GM18499 (cell line): ENCODE measurements at regions not wholly inside any gene's neighbourhood (a gene's known extent, or its start where the extent isn't known, plus 50 kb on each side); places are given as distances from the start of the nearest gene placed in this dataset.
"Not testable (repeated sequence)": the region's sequence is repeated elsewhere in the genome, so short reads cannot be mapped to it uniquely, and the experiment has no call there.

Experiments used
- ATAC-seq: cut with Tn5 transposase; IDR thresholded peaks from one replicate; pipeline ENCODE4 v1.9.1; 2021; ENCODE audit warnings: moderate number of reproducible peaks; ENCODE audit not compliant: insufficient read depth, unreplicated experiment

- ATAC-seq, result no peak
These were observed 135.6 kb downstream of the NUFIP1 start for GRCh38 chr13:44853641-44854040.

DNA sequence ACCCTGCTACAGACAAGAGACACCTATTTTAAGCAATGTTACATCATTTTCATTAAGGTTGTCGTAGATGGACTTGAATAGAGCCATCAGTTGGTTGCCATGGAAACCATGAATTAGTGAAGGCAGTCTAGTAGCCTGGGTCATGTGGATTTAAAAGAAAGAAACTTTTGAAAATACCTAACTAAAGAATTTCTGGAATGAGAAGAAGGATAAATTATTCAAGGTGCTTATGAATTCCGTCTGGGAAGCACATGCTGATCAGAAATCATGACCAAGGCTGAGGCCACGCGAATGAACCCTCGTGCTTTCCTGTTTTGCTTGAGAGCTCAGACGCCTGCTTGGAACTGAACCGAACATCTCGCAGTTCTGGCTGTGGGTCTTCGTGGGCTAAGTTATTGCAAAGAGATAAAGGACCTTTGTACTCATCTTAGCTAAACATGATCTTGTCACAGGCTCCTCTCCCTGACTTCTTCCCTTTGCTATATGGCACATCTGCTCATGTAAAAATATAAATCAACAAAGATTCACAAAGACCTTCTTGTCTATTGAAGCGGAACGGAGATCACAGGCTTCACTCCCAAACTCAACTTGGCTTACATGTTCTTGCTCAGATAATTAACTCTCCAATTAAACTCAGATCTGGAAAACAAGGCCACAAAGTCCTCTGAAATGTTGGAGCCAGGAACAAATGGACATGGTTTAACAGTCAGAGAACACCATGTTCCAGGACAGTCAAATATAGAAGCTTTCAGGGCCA is 140.2 kb downstream of the NUFIP1 start:
- ATAC-seq, result no peak

- not testable (repeated sequence) for ATAC-seq
These were observed 143.8 kb downstream of the NUFIP1 start for GRCh38 chr13:44845281-44846058.

- ATAC-seq, result no peak
These were observed 144.5 kb downstream of the NUFIP1 start for GRCh38 chr13:44844786-44845185.

DNA sequence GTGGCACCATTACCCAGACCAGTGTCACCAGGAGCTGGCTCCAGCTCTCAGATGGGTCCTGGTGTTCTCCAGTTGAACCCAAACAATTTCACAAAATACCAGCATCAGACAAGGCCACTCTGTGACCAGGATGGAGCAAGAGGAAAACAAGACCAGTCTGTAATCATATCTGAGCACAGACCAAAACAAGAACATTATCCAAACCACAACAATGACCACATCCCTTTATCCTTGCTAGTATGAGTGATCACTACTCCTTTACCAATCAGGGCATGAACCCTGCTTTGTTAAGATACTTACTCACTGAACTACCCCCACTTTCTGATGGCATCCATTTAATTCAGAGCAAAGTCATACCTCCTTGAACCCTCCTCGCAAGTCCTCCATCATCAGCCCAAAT is 145.9 kb downstream of the NUFIP1 start:
- ATAC-seq, result no peak

GRCh38 chr13:44842158-44842557 is 147.1 kb downstream of the NUFIP1 start:
- ATAC-seq, result no peak

DNA sequence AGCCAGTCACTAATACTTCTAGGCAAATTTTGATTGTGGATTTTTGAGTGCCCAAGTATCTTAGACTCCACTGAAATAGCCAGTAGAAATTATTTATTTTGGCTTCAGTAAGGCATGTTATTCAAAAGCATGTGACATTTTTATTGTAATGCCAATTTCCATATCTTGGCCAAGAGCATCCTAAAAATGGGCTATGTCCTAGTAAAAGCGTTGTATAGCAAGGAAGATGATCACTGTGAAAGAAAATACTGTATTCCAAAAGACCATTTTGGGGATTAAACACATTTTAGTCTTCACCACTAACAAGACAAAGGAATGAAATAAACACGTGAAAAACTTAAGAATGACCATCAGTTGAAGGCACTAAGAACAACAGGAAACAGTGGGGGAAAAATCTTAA is 149.1 kb downstream of the NUFIP1 start:
- ATAC-seq, result no peak

- no peak for ATAC-seq
These were observed 152.0 kb downstream of the NUFIP1 start for GRCh38 chr13:44837250-44837649.

DNA sequence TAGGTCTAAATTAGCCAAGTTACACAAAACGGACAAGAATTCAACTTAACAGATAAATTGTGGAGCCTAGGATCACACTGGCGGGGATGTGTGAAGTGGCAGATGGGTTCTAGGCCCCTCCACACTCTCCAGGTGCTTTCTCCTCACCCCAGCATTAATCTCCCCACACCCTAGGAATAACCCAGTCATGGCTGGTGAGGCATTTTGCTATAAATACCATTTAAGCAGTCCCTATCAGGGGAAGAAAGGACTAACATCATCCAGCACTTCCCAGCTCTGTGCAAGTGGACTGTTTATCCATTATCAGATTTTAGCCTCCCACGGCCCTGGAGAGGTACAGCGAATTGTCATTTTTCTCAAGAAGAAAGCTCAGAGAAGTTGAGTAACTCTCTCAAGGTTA is 154.9 kb downstream of the NUFIP1 start:
- no peak for ATAC-seq

GRCh38 chr13:44833626-44834025 is 155.6 kb downstream of the NUFIP1 start:
- ATAC-seq, result no peak

- ATAC-seq, result no peak
These were observed 156.1 kb downstream of the NUFIP1 start for GRCh38 chr13:44833139-44833538.

DNA sequence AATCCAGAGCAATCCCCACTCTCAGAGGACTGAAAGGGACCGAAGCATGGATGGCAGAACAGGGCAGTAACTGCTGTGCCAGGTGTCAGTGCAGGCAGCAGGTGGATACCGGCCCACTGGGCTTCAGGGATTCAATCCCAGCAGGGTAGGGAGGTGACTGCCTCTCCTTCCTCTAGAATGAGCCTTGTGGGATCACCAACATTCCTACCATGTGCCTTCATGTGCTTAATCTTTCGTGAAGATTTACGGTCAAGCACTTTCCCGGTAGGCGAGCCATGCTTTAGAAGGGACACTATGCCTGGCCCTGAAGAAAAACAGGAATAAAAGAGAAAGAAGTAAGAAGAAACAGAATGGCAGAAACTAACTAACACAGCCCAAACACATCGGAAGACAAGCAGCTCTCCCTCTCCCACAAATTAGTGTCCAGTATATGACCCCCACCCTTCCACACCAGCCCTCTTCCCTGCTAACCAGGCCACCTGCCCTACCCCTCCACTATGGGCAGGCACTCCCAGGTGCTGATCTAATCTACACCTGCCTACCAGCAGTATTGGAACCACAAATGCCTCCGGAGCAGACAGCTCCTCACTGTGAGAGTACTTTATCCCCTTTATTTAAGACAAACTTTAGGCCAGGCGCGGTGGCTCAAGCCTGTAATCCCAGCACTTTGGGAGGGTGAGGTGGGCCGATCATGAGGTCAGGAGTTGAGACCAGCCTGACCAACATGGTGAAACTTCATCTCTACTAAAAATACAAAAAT is 162.5 kb downstream of the NUFIP1 start:
- ATAC-seq, result no peak

DNA sequence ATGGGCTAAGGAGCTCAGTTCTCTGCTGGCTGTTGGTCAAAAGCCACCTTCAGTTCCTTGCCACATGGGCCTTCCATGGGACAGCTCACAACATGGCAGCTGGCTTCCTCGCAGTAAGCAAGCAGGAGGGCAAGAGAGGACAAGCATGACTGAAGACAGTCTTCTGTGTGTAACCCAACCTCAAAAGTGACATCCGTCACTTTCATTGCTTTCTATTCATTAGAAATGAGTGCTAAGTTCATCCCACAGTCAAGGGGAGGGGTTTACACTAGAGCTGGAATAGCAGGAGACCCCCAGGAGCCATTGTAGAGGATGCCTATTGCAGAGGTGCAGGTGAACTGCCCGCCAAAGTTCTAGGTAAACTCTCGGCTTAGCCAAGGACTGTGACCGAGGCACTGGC is 163.3 kb downstream of the NUFIP1 start:
- no peak for ATAC-seq

DNA sequence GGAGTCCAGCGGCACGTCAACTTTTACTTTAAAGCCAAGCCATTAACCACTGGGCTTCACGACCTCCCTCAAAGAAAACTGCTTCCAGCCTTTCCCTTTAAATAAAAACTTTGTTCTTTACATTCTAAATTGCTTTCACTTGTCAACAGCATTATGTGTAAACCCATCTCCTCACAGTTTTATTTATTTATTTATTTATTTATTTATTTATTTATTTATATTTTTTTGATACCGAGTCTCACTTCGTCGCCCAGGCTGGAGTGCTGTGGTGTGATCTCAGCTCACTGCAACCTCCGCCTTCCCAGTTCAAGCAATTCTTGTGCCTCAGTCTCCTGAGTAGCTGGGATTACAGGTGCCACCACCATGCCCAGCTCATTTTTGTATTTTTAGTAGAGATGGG is 165.7 kb downstream of the NUFIP1 start:
- not testable (repeated sequence) for ATAC-seq

DNA sequence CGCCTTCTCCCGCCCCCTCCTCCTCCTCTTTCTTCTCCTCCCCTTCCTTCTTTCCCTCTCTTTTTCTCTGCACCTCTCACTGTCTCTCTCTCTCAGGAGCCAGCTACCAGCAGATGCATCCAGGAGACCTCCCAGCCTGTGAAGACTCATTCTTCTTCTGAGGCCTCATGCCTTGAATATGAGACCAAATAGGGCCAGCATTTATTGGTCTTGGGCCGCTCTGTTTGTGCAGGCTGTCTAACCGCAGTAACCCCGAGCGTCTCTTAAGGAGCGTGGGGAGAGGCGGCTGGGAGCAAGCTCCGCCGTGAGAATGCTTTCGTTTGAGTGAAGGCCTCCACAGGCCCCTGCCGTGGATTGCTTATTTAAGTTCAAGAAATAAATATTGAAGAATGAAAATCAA is 167.0 kb downstream of the NUFIP1 start:
- no peak for ATAC-seq

- no peak for ATAC-seq
These were observed 169.5 kb downstream of the NUFIP1 start for GRCh38 chr13:44819772-44820171.

DNA sequence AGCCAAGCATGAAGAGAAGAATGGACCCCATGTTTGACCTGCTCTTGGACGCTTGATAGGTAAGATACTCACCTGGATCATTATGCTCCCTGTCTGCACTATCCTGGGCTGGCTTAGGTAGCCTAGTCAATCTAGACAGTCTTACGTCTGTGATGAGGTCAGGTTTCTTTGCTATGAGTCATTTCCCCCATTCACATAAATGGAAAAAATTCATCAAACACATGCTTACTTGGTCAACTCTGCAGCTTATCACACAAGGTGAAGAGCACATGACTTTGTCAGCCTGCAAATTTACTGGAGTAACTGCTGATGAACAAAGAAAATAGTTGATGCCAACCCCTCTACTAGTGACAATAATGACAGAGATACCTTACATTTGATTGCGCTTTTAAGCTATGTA is 170.0 kb downstream of the NUFIP1 start:
- ATAC-seq, result no peak

DNA sequence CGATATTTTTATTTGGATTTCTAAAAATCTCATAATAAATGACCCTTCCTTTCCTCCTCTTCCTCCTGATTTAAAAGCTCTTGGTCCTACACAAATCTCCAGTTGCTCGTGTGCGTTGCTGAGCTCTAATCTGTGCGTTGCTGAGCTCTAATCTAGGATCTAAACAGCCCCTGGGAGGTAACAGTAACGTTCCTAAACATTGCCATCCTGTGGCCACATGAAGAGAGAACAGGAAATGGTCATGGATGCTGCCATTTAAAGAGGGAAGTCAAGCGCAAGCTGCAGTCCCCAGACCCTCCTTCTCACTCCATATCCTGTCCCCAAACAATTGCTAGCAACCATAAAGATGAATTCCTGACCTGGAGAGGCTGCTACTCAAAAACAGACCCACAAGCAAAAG is 170.8 kb downstream of the NUFIP1 start:
- no peak for ATAC-seq

GRCh38 chr13:44818016-44818415 is 171.3 kb downstream of the NUFIP1 start:
- ATAC-seq, result no peak

GRCh38 chr13:44817131-44817671 is 172.1 kb downstream of the NUFIP1 start:
- ATAC-seq, result no peak

GRCh38 chr13:44816701-44817100 is 172.6 kb downstream of the NUFIP1 start:
- ATAC-seq, result no peak
